Activated CD8-positive, alpha-beta memory T cell treated with anti-CD3 and anti-CD28 coated beads for 48 hours (primary cell): ENCODE measurements at regions not wholly inside any gene's neighbourhood (a gene's known extent, or its start where the extent isn't known, plus 50 kb on each side); places are given as distances from the start of the nearest gene placed in this dataset.

Experiments used
- DNase-seq, 3 experiments: peaks; one replicate each; pipeline ENCODE4 v3.0.0-alpha.2; 2020; ENCODE audit warnings: low read depth in 2 of 3, low spot score in 2 of 3

DNA sequence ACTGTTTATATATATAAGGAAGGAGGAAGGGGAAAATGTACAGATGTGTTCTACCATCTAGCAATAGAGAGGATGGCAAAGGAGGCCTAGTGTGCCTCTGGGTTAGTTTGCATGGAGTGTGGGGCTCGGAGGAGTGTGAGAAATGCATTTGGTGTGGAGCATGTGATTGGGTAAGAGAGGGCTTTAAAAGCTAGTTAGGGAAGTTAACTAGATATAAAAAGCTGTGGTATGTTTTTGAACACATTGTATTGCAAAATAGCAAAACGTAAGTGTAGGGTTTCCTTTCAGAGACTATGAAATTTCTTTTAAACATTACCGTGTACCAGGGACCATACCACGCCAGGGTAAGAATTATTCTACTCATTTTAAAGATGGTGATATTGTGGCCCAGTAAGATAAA, 53.3 kb upstream of the STXBP6 start:
- DNase-seq: no peak

DNA sequence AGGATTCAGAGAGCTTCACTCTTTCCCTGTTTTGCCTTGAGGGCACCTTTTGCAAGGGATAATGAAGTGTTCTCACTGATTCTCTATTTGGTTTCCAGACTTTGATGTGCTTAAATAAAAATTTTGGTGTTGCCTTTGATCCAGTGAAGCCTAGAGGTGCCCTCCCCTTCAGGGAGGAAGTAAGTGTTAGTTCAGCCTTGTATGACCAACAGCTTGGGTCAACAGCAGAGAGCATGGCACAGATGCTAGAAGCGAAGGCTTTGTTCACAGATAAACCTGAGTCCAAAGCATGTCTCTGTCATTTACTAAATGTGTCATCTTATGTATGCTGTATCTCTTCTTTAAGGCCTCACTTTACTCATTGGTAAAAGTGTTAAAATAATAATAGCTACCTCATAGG, 52.8 kb upstream of the STXBP6 start:
- no peak for DNase-seq

DNA sequence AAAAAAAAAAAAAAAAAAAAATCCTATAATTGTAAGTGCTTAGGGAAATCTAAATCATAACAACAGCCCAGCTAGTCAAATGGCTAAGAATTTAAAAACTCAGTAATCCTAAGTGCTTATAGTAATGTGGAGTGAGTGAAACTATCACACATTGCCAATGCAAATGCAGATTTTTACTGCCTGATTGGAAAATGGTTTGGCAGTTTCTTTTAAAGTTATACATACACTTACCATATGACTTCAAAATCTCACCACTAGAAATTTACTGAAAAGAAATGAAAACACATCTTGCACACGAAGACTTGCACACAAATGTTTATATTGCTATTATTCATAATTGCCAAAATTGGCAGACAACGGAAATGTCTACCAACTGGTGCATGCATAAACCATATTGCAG, 51.3 kb upstream of the STXBP6 start:
- DNase-seq: no peak
